ENCODE measurements at regions not wholly inside any gene's neighbourhood (a gene's known extent, or its start where the extent isn't known, plus 50 kb on each side); places are given as distances from the start of the nearest gene placed in this dataset.

- TF ChIP-seq, protein P1, sequence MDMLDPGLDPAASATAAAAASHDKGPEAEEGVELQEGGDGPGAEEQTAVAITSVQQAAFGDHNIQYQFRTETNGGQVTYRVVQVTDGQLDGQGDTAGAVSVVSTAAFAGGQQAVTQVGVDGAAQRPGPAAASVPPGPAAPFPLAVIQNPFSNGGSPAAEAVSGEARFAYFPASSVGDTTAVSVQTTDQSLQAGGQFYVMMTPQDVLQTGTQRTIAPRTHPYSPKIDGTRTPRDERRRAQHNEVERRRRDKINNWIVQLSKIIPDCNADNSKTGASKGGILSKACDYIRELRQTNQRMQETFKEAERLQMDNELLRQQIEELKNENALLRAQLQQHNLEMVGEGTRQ (IDR thresholded peaks at IDR 0.05; ENCODE audit: low read depth, low read length): no peak
- TF ChIP-seq, protein P2, sequence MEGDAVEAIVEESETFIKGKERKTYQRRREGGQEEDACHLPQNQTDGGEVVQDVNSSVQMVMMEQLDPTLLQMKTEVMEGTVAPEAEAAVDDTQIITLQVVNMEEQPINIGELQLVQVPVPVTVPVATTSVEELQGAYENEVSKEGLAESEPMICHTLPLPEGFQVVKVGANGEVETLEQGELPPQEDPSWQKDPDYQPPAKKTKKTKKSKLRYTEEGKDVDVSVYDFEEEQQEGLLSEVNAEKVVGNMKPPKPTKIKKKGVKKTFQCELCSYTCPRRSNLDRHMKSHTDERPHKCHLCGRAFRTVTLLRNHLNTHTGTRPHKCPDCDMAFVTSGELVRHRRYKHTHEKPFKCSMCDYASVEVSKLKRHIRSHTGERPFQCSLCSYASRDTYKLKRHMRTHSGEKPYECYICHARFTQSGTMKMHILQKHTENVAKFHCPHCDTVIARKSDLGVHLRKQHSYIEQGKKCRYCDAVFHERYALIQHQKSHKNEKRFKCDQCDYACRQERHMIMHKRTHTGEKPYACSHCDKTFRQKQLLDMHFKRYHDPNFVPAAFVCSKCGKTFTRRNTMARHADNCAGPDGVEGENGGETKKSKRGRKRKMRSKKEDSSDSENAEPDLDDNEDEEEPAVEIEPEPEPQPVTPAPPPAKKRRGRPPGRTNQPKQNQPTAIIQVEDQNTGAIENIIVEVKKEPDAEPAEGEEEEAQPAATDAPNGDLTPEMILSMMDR (conservative IDR thresholded peaks at IDR 0.05; ENCODE audit: low read depth, low read length): no peak
These were observed 342.1 kb upstream of the NCAM1 start for GRCh38 chr11:112619106-112619505.
